GM12875 (cell line): ENCODE measurements at regions not wholly inside any gene's neighbourhood (a gene's known extent, or its start where the extent isn't known, plus 50 kb on each side); places are given as distances from the start of the nearest gene placed in this dataset.

ENCODE experiments used
- H3K4me3 ChIP-seq: one replicate; pipeline ENCODE4 v1.5.1; 2011; ENCODE audit warnings: low read depth, low read length, control low read depth
- CTCF ChIP-seq: IDR thresholded peaks from 2 replicates; pipeline ENCODE4 v1.5.1; 2011; ENCODE audit warnings: low read depth, mild to moderate bottlenecking, control low read depth, inconsistent platforms, low read length, moderate library complexity, borderline replicate concordance; ENCODE audit not compliant: insufficient read depth

DNA sequence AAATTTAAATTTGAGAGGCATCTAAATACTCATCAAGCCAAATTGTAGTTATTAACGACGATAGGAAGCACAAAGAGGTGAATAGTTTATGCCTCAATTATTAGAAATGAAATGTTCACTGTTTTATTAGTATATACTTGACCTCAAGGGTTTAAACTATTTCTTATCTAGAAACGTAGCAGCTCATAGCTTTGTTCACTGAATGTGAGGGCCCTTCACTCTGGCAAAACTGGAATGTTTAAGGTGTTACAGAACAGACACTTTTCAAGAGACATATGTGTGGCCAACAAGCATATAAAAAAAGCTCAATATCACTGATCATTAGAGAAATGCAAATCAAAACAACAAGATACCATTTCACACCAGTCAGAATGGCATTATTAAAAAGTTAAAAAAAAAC, 151.2 kb upstream of the KCNN2 start:
- TF ChIP-seq CTCF: no peak
- H3K4me3 ChIP-seq: no peak overlapping the region

GRCh38 chr5:114221807-114222206, 140.1 kb upstream of the KCNN2 start:
- H3K4me3 ChIP-seq: no peak overlapping the region
- no peak for TF ChIP-seq CTCF

- H3K4me3 ChIP-seq: no peak overlapping the region
- 0 out of 2 replicates have a peak, but pooled peaks have one; percentile 12 for TF ChIP-seq CTCF
Measured at GRCh38 chr5:114223866-114224265, 138.0 kb upstream of the KCNN2 start.

DNA sequence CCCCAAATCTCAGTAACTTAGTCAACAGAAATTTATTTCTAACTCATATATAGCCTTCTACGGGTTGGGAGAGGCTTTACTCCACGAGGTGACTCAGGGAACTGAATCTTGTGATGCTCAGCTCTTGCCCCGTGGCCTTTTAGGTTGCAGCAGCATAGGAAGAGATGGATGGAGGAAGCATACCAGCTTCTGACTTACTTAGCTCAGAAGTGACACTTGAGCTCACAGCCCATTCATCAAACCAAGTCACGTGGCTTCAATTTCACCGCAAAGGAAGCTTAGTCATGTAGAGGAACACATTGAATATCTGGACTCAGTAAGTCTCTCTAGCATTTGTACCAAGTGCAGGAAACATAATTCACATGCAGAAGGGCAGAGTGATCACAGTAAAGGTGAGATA, 124.1 kb upstream of the KCNN2 start:
- no peak overlapping the region for H3K4me3 ChIP-seq
- no peak for TF ChIP-seq CTCF

- H3K4me3 ChIP-seq: no peak overlapping the region
- no peak for TF ChIP-seq CTCF
Measured at GRCh38 chr5:114238771-114239313, 123.0 kb upstream of the KCNN2 start.

GRCh38 chr5:114243281-114243971, 118.4 kb upstream of the KCNN2 start:
- no peak for TF ChIP-seq CTCF
- no peak overlapping the region for H3K4me3 ChIP-seq

DNA sequence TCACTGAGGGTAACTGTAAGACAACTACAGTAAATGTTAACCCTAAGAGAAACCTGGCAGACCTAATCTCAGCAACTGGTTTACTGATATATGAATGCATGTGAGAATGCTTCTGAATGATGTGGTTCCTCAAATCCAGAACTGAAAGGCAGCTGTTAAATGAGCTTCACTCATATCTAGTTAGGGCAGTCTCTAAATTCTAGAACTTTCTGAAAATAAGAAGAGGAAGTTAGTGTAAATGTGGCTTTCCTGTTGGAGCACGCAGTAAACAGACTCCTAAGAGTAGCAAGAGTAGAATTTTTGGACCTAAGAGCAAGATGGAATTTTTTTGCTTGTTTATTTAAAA, 117.9 kb upstream of the KCNN2 start:
- H3K4me3 ChIP-seq: no peak overlapping the region
- TF ChIP-seq CTCF: no peak
